Parathyroid adenoma (tissue), 2 donors: ENCODE measurements at regions not wholly inside any gene's neighbourhood (a gene's known extent, or its start where the extent isn't known, plus 50 kb on each side); places are given as distances from the start of the nearest gene placed in this dataset.

ENCODE experiments used
- H2AFZ ChIP-seq: fragments of 300-600 bp; sonication (generic); one replicate; pipeline ENCODE4 v1.7.0; 2017; ENCODE audit warnings: antibody characterized with exemption, mild to moderate bottlenecking
- H3K27ac ChIP-seq: fragments of 300-600 bp; sonication (generic); one replicate; pipeline ENCODE4 v1.7.0; 2017
- H3K27me3 ChIP-seq: fragments of 300-600 bp; sonication (generic); one replicate; pipeline ENCODE4 v1.7.0; 2017; ENCODE audit warnings: low read length; ENCODE audit not compliant: control insufficient read depth, insufficient read depth
- H3K36me3 ChIP-seq: fragments of 300-600 bp; sonication (generic); one replicate; pipeline ENCODE4 v1.7.0; 2017; ENCODE audit warnings: low read length; ENCODE audit not compliant: control insufficient read depth, insufficient read depth
- H3K4me1 ChIP-seq: fragments of 300-600 bp; sonication (generic); one replicate; pipeline ENCODE4 v1.7.0; 2017; ENCODE audit warnings: control low read depth
- H3K4me2 ChIP-seq: fragments of 300-600 bp; sonication (generic); one replicate; pipeline ENCODE4 v1.7.0; 2017; ENCODE audit warnings: low read length
- H3K4me3 ChIP-seq: fragments of 300-600 bp; sonication (generic); one replicate; pipeline ENCODE4 v1.7.0; 2017; ENCODE audit warnings: low read depth, low read length
- H3K79me2 ChIP-seq: fragments of 300-600 bp; sonication (generic); one replicate; pipeline ENCODE4 v1.7.0; 2017; ENCODE audit warnings: control low read depth
- H3K9ac ChIP-seq: fragments of 300-600 bp; sonication (generic); one replicate; pipeline ENCODE4 v1.7.0; 2017; ENCODE audit warnings: mild to moderate bottlenecking
- H3K9me3 ChIP-seq: fragments of 300-600 bp; sonication (generic); one replicate; pipeline ENCODE4 v1.7.0; 2017; ENCODE audit warnings: low read length; ENCODE audit not compliant: control insufficient read depth
- TF ChIP-seq, protein P1 (sequence below): fragments of 300-600 bp; sonication (generic); IDR thresholded peaks from one replicate; pipeline ENCODE4 v1.7.0; 2017; ENCODE audit warnings: antibody characterized with exemption, mild to moderate bottlenecking
- donor health status: primary hyperparathyroidism.

DNA sequence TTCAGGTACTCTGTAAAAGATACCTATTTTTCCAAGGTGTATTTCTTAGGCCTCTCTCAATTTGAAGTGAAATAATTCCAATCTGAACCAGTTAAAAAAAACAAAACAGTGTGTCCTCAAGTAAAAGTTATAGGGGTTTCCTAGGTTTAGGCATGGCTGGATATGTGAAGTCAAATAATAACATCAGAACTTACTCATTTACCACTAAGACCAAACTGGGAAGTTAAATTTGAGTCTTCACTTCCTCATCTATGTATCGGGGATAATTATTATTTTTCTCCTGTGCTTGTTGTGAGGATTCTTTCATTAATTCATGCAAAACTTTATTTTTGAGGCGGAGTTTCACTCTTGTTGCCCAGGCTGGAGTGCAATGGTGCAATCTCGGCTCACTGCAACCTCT is 86.2 kb upstream of the PTPRK start:
- H3K4me1 ChIP-seq = no peaks in the 10 kb centered on the region
- no peaks in the 10 kb centered on the region for H3K79me2 ChIP-seq
- TF ChIP-seq, protein P1, sequence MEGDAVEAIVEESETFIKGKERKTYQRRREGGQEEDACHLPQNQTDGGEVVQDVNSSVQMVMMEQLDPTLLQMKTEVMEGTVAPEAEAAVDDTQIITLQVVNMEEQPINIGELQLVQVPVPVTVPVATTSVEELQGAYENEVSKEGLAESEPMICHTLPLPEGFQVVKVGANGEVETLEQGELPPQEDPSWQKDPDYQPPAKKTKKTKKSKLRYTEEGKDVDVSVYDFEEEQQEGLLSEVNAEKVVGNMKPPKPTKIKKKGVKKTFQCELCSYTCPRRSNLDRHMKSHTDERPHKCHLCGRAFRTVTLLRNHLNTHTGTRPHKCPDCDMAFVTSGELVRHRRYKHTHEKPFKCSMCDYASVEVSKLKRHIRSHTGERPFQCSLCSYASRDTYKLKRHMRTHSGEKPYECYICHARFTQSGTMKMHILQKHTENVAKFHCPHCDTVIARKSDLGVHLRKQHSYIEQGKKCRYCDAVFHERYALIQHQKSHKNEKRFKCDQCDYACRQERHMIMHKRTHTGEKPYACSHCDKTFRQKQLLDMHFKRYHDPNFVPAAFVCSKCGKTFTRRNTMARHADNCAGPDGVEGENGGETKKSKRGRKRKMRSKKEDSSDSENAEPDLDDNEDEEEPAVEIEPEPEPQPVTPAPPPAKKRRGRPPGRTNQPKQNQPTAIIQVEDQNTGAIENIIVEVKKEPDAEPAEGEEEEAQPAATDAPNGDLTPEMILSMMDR = no peak
- H3K9me3 ChIP-seq = no peaks in the 10 kb centered on the region
- H3K4me2 ChIP-seq = no peak overlapping the region
- H3K36me3 ChIP-seq = no peaks in the 10 kb centered on the region
- H3K9ac ChIP-seq = no peak overlapping the region
- no peak overlapping the region for H3K27ac ChIP-seq
- no peak overlapping the region for H3K4me3 ChIP-seq
- H2AFZ ChIP-seq = no peak overlapping the region
- H3K27me3 ChIP-seq = no peaks in the 10 kb centered on the region

DNA sequence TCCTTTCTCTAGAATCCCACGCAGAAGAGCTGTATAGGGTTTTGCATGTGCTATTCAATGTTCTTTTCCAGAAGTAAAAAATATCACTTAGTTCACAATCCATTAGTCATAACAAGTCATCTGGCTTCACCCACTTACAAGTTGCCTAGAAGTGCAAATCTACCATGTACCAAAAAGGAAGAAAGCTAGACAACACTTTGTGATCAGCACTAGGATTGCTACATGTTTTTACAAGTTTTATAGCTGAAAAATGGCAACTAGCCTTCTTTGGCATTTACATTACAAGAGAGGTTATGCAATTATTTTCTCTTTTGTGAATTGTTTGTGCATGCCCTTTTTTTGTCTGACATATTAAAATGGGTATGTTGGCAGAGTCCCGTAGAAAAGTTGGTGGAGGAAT is 85.6 kb upstream of the PTPRK start:
- no peak overlapping the region for H3K27ac ChIP-seq

DNA sequence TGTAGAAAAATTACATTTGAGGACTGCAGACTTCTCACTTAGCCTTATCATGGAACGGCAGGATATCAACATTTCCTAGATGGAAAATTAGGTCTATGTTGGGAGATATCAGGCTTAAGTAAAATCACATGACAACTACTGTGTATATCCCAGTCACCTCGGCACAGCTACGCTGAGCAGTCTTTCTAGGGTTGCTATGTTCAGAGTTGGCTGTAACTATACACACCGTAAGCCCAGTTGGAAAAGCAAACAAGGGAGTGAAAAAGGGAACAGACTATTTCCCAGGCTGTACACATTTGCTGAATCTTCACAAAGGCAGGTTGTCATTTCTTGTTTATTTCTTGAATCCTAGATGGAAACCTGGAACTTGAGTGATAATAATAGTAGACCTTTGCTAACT is 80.7 kb upstream of the PTPRK start:
- H2AFZ ChIP-seq = peak overlapping the region; percentile 4
- H3K36me3 ChIP-seq = no peaks in the 10 kb centered on the region
- no peak overlapping the region for H3K27ac ChIP-seq
- H3K9ac ChIP-seq = no peak overlapping the region
- H3K79me2 ChIP-seq = no peaks in the 10 kb centered on the region
- H3K4me2 ChIP-seq = no peak overlapping the region
- TF ChIP-seq, protein P1 = no peak
- no peak overlapping the region for H3K4me3 ChIP-seq
- no peaks in the 10 kb centered on the region for H3K9me3 ChIP-seq
- no peaks in the 10 kb centered on the region for H3K4me1 ChIP-seq
- H3K27me3 ChIP-seq = no peaks in the 10 kb centered on the region

More for the DNA sequence above, 85.6 kb upstream of the PTPRK start:
- no peaks in the 10 kb centered on the region for H3K4me1 ChIP-seq
- no peaks in the 10 kb centered on the region for H3K36me3 ChIP-seq
- H3K4me2 ChIP-seq = no peak overlapping the region
- no peak overlapping the region for H2AFZ ChIP-seq
- no peak overlapping the region for H3K4me3 ChIP-seq
- no peak overlapping the region for H3K9ac ChIP-seq
- TF ChIP-seq, protein P1 = no peak
- H3K27me3 ChIP-seq = no peaks in the 10 kb centered on the region
- no peaks in the 10 kb centered on the region for H3K79me2 ChIP-seq
- H3K9me3 ChIP-seq = no peaks in the 10 kb centered on the region

DNA sequence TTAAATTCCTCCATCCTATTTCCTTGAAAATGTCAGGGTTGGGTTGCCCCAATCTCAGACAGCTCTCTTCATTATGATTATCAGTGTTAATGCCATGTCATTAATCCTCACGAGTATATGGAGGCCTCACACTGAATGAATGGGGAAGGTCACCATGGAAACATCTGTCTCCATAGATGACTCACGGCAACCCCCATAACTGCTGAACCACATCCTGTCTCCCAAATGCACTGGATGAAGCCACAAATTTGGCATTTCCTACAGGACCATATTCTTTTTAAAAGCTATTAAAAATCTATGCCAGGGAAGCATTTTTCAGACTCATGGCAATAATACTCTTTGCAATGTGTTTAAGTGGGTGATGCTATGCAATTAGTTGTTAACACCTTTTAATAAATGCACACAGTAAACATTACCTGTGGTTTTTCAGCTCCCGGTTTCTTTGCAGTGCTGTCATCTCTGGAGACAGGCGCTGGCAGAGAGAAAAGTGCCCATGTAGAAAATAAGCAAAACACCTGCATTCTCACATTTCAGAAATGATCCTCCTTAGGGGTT is 80.1 kb upstream of the PTPRK start:
- Histone ChIP-seq H3K36me3 (no peaks in the 10 kb centered on the region), H3K4me2 (no peak overlapping the region), H3K4me1 (no peaks in the 10 kb centered on the region), H3K9me3 (no peaks in the 10 kb centered on the region), H2AFZ (peak overlapping the region; percentile 4), H3K27me3 (no peaks in the 10 kb centered on the region), H3K27ac (no peak overlapping the region), H3K79me2 (no peaks in the 10 kb centered on the region), H3K4me3 (no peak overlapping the region), H3K9ac (no peak overlapping the region)
- TF ChIP-seq, protein P1 = no peak

DNA sequence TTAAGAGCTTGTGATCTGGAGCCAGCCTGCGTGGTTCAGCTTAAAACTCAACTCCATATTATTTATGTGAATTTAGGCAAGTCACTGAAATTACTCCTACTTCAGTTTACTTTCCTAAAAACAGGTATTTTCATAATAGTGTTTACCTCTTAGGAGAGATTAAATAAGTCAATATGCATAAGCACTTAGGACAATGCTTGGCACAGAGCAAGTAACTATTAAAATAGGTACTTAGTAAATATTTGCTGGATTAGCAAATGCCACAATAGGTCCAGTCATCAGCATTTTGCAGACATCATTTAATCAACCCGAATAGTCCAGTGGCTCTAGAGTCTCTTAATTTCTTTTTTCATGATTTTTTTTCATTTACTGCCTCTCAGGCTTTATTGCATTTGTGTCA is 78.6 kb upstream of the PTPRK start:
- H3K4me1 ChIP-seq = no peaks in the 10 kb centered on the region

More for the DNA sequence above, 78.6 kb upstream of the PTPRK start:
- no peak overlapping the region for H2AFZ ChIP-seq
- TF ChIP-seq, protein P1 = no peak
- no peaks in the 10 kb centered on the region for H3K9me3 ChIP-seq
- H3K4me3 ChIP-seq = no peak overlapping the region
- no peak overlapping the region for H3K27ac ChIP-seq
- H3K36me3 ChIP-seq = no peaks in the 10 kb centered on the region
- H3K79me2 ChIP-seq = no peaks in the 10 kb centered on the region
- H3K9ac ChIP-seq = no peak overlapping the region
- no peak overlapping the region for H3K4me2 ChIP-seq
- no peaks in the 10 kb centered on the region for H3K27me3 ChIP-seq
